ENCODE measurements at regions not wholly inside any gene's neighbourhood (a gene's known extent, or its start where the extent isn't known, plus 50 kb on each side); places are given as distances from the start of the nearest gene placed in this dataset.

GRCh38 chr19:5220866-5221265 is 119.7 kb downstream of the PTPRS start:
- DNase-seq (ENCODE audit: low spot score) (no peak), ATAC-seq (ENCODE audit: low FRiP score) (no peak)
- no peak for TF ChIP-seq CTCF (IDR thresholded peaks at IDR 0.05)

DNA sequence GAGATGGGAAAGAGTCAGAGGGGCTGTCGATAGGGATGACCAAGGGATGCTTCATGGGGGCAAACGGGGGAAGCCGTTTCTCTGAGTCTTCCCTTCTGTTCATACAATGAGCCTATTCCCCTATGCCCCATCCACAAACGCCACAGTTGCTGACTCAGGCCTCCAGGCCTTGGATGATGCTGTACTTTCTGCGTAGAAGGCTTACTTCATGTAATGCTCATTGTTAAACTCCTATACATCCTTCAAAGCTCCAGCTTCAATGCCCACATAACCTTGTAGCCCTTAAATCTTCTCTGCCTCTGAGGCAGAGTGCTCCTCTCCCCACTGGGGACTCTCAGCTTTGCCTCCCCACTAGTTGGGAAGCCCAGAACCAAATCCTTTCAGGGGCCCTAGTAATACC is 120.3 kb downstream of the PTPRS start:
- no peak for ATAC-seq (ENCODE audit: low FRiP score)
- TF ChIP-seq CTCF (IDR thresholded peaks at IDR 0.05), result no peak
- no peak for DNase-seq (ENCODE audit: low spot score)

- DNase-seq (ENCODE audit: low spot score) (no peak), ATAC-seq (ENCODE audit: low FRiP score) (no peak)
- no peak for TF ChIP-seq CTCF (IDR thresholded peaks at IDR 0.05)
Measured at GRCh38 chr19:5219551-5220304, 120.9 kb downstream of the PTPRS start.

DNA sequence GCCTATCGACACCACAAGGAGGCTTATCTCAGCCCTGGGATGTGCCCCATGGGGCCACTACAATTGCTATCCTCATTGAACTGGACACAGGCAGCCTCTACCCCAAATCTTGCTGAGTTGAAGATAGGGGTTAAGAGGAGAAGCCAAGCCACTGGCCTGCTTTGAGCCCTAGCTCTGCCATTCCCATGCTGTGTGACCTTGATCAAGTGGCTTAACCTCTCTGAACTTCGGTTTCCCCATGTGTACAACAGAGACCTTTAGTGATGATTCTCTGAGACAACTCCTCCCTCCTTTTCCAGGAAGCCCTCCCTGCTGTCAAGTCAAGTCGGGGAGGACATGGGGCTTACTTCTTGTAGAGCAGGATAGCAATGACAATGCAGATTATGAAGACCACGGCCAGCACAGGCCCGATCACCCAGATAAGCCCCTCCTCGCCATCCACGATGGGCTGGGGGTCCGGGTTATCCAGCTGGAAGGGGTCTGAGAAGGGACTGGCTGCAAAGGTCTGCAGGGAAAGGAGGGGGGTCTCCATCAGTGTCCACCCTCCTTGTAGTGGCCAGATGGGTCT is 121.6 kb downstream of the PTPRS start:
- DNase-seq (ENCODE audit: low spot score) (no peak), ATAC-seq (ENCODE audit: low FRiP score) (no peak)
- no peak for TF ChIP-seq CTCF (IDR thresholded peaks at IDR 0.05)

GRCh38 chr19:5218255-5218855 is 122.3 kb downstream of the PTPRS start:
- DNase-seq (ENCODE audit: low spot score) (no peak), ATAC-seq (ENCODE audit: low FRiP score) (no peak)
- no peak for TF ChIP-seq CTCF (IDR thresholded peaks at IDR 0.05)

- no peak for DNase-seq (ENCODE audit: low spot score)
- ATAC-seq (ENCODE audit: low FRiP score), result no peak
- no peak for TF ChIP-seq CTCF (IDR thresholded peaks at IDR 0.05)
Measured at GRCh38 chr19:5217171-5217570, 123.4 kb downstream of the PTPRS start.
